ENCODE measurements at regions not wholly inside any gene's neighbourhood (a gene's known extent, or its start where the extent isn't known, plus 50 kb on each side); places are given as distances from the start of the nearest gene placed in this dataset.

DNA sequence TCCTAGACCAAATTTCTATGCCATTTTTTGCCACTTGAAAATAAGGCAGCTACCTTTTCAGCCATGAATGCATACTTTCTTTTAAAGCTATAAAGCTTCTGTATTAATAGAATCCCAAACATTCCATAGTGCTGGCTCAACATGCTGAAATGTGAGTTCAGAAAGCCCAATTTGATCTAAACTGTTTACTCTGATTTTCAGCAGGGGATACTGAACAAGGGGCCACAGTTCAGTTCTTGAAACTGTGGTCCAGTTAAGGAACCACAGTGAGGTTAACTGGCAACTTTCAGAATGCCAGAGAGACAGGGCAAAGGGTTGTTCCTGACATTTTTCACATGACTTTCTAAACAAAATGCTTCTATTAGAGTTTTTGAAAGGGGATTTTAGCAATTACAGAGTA lies 85.7 kb upstream of the COL11A1 start:
- no peaks in the 10 kb centered on the region for H3K27me3 ChIP-seq
- no peak overlapping the region for H3K4me3 ChIP-seq
- TF ChIP-seq POLR2A (IDR thresholded peaks at IDR 0.05) = no peak
- TF ChIP-seq, protein P1, sequence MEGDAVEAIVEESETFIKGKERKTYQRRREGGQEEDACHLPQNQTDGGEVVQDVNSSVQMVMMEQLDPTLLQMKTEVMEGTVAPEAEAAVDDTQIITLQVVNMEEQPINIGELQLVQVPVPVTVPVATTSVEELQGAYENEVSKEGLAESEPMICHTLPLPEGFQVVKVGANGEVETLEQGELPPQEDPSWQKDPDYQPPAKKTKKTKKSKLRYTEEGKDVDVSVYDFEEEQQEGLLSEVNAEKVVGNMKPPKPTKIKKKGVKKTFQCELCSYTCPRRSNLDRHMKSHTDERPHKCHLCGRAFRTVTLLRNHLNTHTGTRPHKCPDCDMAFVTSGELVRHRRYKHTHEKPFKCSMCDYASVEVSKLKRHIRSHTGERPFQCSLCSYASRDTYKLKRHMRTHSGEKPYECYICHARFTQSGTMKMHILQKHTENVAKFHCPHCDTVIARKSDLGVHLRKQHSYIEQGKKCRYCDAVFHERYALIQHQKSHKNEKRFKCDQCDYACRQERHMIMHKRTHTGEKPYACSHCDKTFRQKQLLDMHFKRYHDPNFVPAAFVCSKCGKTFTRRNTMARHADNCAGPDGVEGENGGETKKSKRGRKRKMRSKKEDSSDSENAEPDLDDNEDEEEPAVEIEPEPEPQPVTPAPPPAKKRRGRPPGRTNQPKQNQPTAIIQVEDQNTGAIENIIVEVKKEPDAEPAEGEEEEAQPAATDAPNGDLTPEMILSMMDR (IDR thresholded peaks at IDR 0.05) = no peak
- H3K27ac ChIP-seq = no peak overlapping the region
- H3K36me3 ChIP-seq (ENCODE audit: low read depth, missing control alignments) = no peaks in the 10 kb centered on the region
- no peaks in the 10 kb centered on the region for H3K9me3 ChIP-seq
- intact Hi-C loops (cut with DNase I; ENCODE audit: low total_unique reads) = no loop called here
- no peaks in the 10 kb centered on the region for H3K4me1 ChIP-seq
- no peak for DNase-seq

DNA sequence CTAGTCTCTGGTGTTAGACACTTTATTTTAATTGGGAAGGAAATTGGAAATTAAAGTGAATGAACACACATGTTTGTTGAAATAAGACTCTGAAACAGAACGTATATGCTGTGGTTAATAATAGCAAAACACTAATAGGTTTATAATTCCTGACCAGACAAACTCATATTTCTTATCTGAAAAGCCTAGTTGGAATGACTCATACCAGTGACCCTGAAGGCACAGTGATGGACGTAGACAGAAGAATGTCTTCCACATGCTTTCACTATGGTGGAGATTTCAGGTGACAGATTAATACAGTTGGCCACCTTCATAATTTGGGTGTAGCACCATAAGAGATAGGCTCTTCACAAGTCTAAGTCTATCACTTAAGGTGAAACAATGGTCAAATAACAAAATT lies 83.0 kb upstream of the COL11A1 start:
- no peak overlapping the region for H3K4me3 ChIP-seq
- intact Hi-C loops (cut with DNase I; ENCODE audit: low total_unique reads) = no loop called here
- no peaks in the 10 kb centered on the region for H3K4me1 ChIP-seq
- no peak overlapping the region for H3K27ac ChIP-seq
- TF ChIP-seq, protein P1 (IDR thresholded peaks at IDR 0.05) = no peak
- no peak for TF ChIP-seq POLR2A (IDR thresholded peaks at IDR 0.05)
- no peak for DNase-seq
- no peaks in the 10 kb centered on the region for H3K27me3 ChIP-seq
- 48 to 52% methylated on average over 2 of the region's 2 CpGs for WGBS, 2 donors
- no peaks in the 10 kb centered on the region for H3K9me3 ChIP-seq
- no peaks in the 10 kb centered on the region for H3K36me3 ChIP-seq (ENCODE audit: low read depth, missing control alignments)

DNA sequence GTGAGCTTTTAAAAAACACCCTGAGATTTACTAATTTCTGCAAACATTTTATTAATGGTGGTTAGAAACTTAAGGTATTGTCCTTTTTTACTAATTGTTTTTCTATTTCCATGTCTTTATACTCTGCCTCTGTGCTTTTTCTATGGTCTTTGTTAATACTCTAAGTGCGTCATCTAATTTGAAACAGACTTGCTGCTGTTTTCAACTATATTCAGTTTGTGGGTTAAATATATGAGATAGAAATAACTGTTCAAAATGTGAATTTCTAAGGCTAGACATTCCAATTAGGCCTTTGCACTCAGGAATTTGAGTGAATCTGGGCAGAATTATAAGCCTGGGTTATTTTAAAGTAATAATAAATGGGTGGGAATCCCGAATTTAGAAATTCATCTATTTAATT lies 82.4 kb upstream of the COL11A1 start:
- TF ChIP-seq, protein P1 (IDR thresholded peaks at IDR 0.05) = no peak
- Histone ChIP-seq H3K27ac (no peak overlapping the region), H3K9me3 (no peaks in the 10 kb centered on the region), H3K4me3 (no peak overlapping the region), H3K27me3 (no peaks in the 10 kb centered on the region), H3K4me1 (no peaks in the 10 kb centered on the region), H3K36me3 (ENCODE audit: low read depth, missing control alignments) (no peaks in the 10 kb centered on the region)
- WGBS, 2 donors = 77 to 82% methylated on average over 2 of the region's 2 CpGs
- no peak for DNase-seq
- intact Hi-C loops (cut with DNase I; ENCODE audit: low total_unique reads) = no loop called here

DNA sequence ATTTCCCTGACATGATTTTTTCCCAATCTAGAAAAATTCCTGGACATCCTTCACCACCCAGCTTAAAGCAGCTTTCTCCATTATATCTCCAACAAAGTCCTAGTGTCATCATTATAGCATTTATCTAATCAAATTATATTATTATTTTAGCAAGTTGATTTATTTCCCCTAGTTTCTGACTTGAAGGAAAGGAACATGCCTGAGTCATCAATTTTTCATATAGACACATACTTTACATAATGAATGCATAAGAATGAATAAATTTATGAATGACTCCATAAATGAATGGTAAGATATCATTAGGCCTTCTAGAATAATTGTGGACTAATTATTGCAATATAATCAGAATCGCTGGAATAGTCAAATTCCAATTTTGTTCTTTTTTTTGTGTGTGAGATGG lies 79.4 kb upstream of the COL11A1 start:
- no peak overlapping the region for H3K4me3 ChIP-seq
- intact Hi-C loops (cut with DNase I; ENCODE audit: low total_unique reads) = no loop called here
- no peaks in the 10 kb centered on the region for H3K36me3 ChIP-seq (ENCODE audit: low read depth, missing control alignments)
- H3K27me3 ChIP-seq = no peaks in the 10 kb centered on the region
- H3K27ac ChIP-seq = no peak overlapping the region
- H3K4me1 ChIP-seq = no peaks in the 10 kb centered on the region
- no peak for DNase-seq
- TF ChIP-seq, protein P1 (IDR thresholded peaks at IDR 0.05) = no peak
- TF ChIP-seq POLR2A (IDR thresholded peaks at IDR 0.05) = no peak
- WGBS, 2 donors = 95 to 97% methylated on average over 1 of the region's 1 CpG
- H3K9me3 ChIP-seq = no peaks in the 10 kb centered on the region

DNA sequence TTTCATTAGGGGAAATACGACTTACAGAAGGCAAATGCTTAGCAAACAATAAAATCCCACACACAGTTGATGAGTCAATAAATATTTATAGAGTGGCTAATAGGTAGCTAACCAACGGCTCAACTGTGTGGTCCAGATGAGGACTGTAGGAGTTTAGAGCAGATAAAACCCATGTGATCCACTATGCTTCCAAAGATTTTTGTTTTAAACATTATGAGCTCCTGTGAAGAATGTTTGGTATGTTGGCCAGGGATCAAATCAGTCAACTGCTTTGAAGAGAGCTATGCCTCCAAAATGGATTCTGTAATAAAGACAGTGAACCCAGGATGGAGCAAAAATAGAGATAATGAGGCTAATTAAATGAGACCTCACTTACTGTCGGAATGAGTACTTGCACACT lies 72.3 kb upstream of the COL11A1 start:
- TF ChIP-seq, protein P1 (IDR thresholded peaks at IDR 0.05) = no peak
- no peak for TF ChIP-seq POLR2A (IDR thresholded peaks at IDR 0.05)
- Histone ChIP-seq H3K27ac (no peak overlapping the region), H3K4me3 (no peak overlapping the region), H3K27me3 (no peaks in the 10 kb centered on the region), H3K9me3 (no peaks in the 10 kb centered on the region), H3K36me3 (ENCODE audit: low read depth, missing control alignments) (no peaks in the 10 kb centered on the region), H3K4me1 (no peaks in the 10 kb centered on the region)
- intact Hi-C loops (cut with DNase I; ENCODE audit: low total_unique reads) = no loop called here
- DNase-seq = no peak
- WGBS, 2 donors = 19 to 20% methylated on average over 3 of the region's 3 CpGs
